Fibroblast of lung (primary cell): ENCODE measurements at regions not wholly inside any gene's neighbourhood (a gene's known extent, or its start where the extent isn't known, plus 50 kb on each side); places are given as distances from the start of the nearest gene placed in this dataset.

Source experiments
- EZH2 ChIP-seq: IDR thresholded peaks from 2 replicates; pipeline ENCODE4 v1.5.1; 2012; ENCODE audit warnings: low read length, control low read depth, mild to moderate bottlenecking; ENCODE audit errors: missing control alignments
- TF ChIP-seq, protein P1 (sequence below), 2 donors: IDR thresholded peaks in 1 of 2; conservative IDR thresholded peaks in 1 of 2; 1 replicate in 1 of 2; 2 replicates in 1 of 2; pipeline ENCODE4 v1.5.1; 2011 to 2012; ENCODE audit warnings: low read length in 2 of 2, control low read depth in 1 of 2, inconsistent platforms in 1 of 2, low read depth in 1 of 2, mild to moderate bottlenecking in 1 of 2

DNA sequence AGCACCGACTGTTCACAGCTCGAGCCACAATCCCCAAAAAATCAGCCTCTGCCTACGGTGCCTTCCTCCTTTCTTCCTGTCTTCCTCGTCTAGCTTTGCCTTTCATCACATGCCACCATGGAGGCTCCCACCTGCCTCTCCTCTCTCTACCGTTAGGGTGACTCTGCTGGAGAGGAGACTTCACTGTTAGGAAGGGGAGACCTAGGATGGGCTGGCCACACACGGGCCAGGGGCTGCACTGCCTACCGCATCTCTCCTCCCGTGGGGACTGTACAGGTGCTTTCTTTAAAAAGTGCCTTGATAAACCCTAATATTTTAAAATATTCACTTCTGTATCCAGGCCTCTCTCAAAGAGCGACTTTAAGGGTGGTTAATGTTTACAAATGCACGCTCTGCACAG is 1104.7 kb downstream of the BCL11B start:
- TF ChIP-seq, protein P1, sequence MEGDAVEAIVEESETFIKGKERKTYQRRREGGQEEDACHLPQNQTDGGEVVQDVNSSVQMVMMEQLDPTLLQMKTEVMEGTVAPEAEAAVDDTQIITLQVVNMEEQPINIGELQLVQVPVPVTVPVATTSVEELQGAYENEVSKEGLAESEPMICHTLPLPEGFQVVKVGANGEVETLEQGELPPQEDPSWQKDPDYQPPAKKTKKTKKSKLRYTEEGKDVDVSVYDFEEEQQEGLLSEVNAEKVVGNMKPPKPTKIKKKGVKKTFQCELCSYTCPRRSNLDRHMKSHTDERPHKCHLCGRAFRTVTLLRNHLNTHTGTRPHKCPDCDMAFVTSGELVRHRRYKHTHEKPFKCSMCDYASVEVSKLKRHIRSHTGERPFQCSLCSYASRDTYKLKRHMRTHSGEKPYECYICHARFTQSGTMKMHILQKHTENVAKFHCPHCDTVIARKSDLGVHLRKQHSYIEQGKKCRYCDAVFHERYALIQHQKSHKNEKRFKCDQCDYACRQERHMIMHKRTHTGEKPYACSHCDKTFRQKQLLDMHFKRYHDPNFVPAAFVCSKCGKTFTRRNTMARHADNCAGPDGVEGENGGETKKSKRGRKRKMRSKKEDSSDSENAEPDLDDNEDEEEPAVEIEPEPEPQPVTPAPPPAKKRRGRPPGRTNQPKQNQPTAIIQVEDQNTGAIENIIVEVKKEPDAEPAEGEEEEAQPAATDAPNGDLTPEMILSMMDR (conservative IDR thresholded peaks at IDR 0.05 in 1 of 2, IDR thresholded peaks at IDR 0.05 in 1 of 2; ENCODE audit: low read depth in 1 of 2, low read length in 2 of 2), result no peak
- no peak for TF ChIP-seq EZH2
